ENCODE measurements at regions not wholly inside any gene's neighbourhood (a gene's known extent, or its start where the extent isn't known, plus 50 kb on each side); places are given as distances from the start of the nearest gene placed in this dataset.

DNA sequence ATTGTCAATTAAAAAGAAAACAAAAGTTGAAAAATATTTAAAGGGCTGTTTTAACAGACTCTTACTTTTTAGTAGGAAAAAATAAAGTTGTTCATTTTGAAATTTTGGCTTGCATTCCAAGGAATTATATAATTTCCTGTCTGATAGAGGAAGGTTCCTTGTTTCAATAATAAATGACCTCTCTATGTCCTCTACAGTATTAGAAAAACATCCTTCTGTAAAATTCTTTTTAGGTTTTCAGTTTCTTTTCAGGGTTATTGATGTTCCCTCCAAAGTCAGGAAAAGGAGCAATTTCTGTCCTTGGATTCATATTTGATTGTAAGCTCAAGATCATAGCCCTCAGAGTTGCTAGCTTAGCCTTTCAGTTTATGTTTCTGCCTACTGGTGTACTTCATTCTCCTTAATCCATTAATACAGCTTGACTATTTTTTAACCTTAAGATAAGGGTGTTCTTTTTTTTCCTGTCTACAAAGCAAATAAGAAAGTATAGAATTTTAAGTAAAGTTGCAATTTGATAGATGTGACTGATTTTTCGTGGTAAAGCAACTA is 125.2 kb upstream of the COL3A1 start:
- Histone ChIP-seq H3K9ac (ENCODE audit: low read length) (no peak overlapping the region), H3K36me3 (ENCODE audit: control insufficient read depth, insufficient read depth, low read length) (no peaks in the 10 kb centered on the region), H3K4me1 (ENCODE audit: control insufficient read depth, insufficient read depth, low read length) (no peaks in the 10 kb centered on the region), H3K27ac (ENCODE audit: low read depth, low read length) (no peak overlapping the region), H3K27me3 (ENCODE audit: control insufficient read depth, insufficient read depth, low read length) (no peaks in the 10 kb centered on the region), H3K4me3 (ENCODE audit: low read length) (no peak overlapping the region)

DNA sequence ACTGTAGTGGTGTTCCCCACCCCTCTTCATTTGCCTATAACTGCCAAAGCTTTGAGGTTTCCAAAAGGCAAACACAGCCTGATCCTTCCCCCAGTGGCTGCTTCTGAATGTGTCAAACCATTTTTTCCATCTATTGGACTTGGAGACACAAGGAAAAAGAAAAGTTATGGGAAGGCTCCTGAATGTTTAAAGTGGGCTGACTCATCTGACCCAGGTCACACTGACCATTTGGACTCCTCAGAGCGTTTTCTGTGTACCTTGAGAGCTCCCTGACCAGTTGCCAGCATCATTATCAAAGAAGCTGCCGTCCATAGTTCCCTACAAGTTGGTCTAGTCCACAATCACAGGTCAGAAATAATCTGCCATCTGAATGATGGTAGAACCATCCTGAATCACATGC is 123.4 kb upstream of the COL3A1 start:
- H3K4me1 ChIP-seq (ENCODE audit: control insufficient read depth, insufficient read depth, low read length) = no peaks in the 10 kb centered on the region
- no peak overlapping the region for H3K4me3 ChIP-seq (ENCODE audit: low read length)
- no peaks in the 10 kb centered on the region for H3K36me3 ChIP-seq (ENCODE audit: control insufficient read depth, insufficient read depth, low read length)
- H3K27ac ChIP-seq (ENCODE audit: low read depth, low read length) = no peak overlapping the region
- H3K9ac ChIP-seq (ENCODE audit: low read length) = no peak overlapping the region
- H3K27me3 ChIP-seq (ENCODE audit: control insufficient read depth, insufficient read depth, low read length) = no peaks in the 10 kb centered on the region

DNA sequence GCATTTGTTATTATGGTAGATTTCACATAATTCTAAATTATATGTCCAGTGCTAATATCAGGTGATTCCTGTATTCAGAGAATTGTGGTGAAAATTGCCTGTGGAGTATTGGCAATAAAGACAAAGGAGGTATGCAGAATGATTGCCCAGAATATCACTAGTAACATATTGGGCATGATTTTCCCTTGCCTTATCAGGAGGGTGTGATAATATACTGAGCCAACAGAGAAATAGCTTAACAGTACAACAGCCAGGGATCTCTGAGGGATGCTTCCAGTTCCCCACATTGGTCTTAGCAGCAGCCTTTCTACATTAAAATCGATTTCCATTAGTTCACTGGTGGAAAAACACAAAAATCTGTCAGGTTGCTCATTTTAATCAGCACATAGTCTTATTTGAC is 122.9 kb upstream of the COL3A1 start:
- H3K36me3 ChIP-seq (ENCODE audit: control insufficient read depth, insufficient read depth, low read length) = no peaks in the 10 kb centered on the region
- no peaks in the 10 kb centered on the region for H3K4me1 ChIP-seq (ENCODE audit: control insufficient read depth, insufficient read depth, low read length)
- H3K27ac ChIP-seq (ENCODE audit: low read depth, low read length) = no peak overlapping the region
- H3K27me3 ChIP-seq (ENCODE audit: control insufficient read depth, insufficient read depth, low read length) = no peaks in the 10 kb centered on the region
- no peak overlapping the region for H3K4me3 ChIP-seq (ENCODE audit: low read length)
- no peak overlapping the region for H3K9ac ChIP-seq (ENCODE audit: low read length)

DNA sequence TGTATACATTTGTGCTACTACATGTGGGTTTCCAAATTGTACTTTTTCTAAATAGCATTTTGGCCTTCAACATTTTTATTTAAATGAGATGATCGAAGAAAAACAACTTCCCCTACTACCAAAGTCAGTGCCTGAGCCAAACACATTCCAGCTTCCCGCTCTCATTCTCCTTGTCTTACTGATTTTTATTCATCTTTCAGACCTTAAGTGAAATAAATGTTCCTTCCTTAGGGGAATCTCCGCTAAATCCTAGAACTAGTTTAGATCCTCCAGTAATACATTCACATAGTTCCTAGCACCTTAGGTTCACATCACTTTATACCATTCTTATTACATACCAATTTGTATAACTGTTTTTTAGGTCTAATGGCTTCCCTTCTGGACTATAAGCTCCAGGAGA is 122.3 kb upstream of the COL3A1 start:
- no peak overlapping the region for H3K27ac ChIP-seq (ENCODE audit: low read depth, low read length)
- H3K4me3 ChIP-seq (ENCODE audit: low read length) = no peak overlapping the region
- no peaks in the 10 kb centered on the region for H3K36me3 ChIP-seq (ENCODE audit: control insufficient read depth, insufficient read depth, low read length)
- no peaks in the 10 kb centered on the region for H3K4me1 ChIP-seq (ENCODE audit: control insufficient read depth, insufficient read depth, low read length)
- H3K27me3 ChIP-seq (ENCODE audit: control insufficient read depth, insufficient read depth, low read length) = no peaks in the 10 kb centered on the region
- H3K9ac ChIP-seq (ENCODE audit: low read length) = no peak overlapping the region

DNA sequence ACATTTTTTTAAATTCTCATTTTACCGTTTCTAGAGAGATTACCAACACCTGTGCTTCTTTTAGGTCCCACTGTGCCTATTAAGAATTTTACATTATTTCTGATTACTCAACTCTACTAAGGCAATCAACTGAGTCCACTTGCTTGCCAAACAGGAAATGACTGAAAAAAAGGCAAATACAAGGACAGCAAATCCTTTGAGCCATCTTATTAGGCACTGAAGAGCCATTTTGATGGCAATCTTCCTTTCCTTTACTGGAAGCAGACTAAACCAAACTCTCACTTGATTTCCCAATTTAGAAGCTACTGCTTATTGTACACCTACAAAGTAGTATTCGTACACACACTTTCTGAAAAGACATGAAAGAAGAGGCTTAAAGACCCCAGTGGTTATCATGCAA is 121.4 kb upstream of the COL3A1 start:
- Histone ChIP-seq H3K9ac (ENCODE audit: low read length) (no peak overlapping the region), H3K27me3 (ENCODE audit: control insufficient read depth, insufficient read depth, low read length) (no peaks in the 10 kb centered on the region), H3K4me3 (ENCODE audit: low read length) (no peak overlapping the region), H3K36me3 (ENCODE audit: control insufficient read depth, insufficient read depth, low read length) (no peaks in the 10 kb centered on the region), H3K4me1 (ENCODE audit: control insufficient read depth, insufficient read depth, low read length) (no peaks in the 10 kb centered on the region), H3K27ac (ENCODE audit: low read depth, low read length) (no peak overlapping the region)

DNA sequence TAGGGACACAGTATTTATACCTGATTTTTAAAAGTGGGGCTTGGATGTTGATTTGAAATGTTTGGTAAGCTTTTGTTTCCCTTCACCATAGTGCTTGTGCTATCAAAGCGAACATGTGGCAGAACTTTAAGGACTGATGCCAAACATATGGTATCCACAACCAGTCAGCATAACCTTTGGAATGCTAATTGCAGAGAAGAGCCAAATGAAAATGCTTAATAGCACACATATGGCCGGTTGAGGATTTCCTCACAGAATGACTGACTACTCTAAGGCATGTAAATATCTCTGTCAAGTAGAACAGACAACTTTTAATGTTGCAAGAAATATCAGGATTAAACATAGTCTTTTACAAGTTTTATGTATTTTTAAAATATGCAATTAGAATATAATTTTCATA is 120.9 kb upstream of the COL3A1 start:
- Histone ChIP-seq H3K4me3 (ENCODE audit: low read length) (no peak overlapping the region), H3K36me3 (ENCODE audit: control insufficient read depth, insufficient read depth, low read length) (no peaks in the 10 kb centered on the region), H3K4me1 (ENCODE audit: control insufficient read depth, insufficient read depth, low read length) (no peaks in the 10 kb centered on the region), H3K27me3 (ENCODE audit: control insufficient read depth, insufficient read depth, low read length) (no peaks in the 10 kb centered on the region), H3K9ac (ENCODE audit: low read length) (no peak overlapping the region), H3K27ac (ENCODE audit: low read depth, low read length) (no peak overlapping the region)

DNA sequence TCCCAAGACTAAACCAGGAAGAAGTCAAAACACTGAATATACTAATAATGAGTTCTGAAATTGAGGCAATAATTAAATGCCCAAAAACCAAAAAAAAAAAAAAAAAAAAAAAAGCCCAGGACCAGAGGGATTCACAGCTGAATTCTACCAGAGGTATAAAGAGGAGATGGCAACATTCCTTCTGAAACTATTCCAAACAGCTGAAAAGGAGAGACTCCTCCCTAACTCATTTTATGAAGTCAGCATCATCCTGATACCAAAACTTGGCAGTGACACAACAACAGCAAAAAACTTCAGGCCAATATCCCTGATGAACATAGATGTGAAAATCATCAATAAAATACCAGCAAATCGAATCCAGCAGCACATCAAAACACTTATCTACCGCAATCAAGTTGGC is 108.5 kb upstream of the COL3A1 start:
- H3K4me3 ChIP-seq (ENCODE audit: low read length) = no peak overlapping the region
- H3K27ac ChIP-seq (ENCODE audit: low read depth, low read length) = no peak overlapping the region
- no peaks in the 10 kb centered on the region for H3K4me1 ChIP-seq (ENCODE audit: control insufficient read depth, insufficient read depth, low read length)
- H3K9ac ChIP-seq (ENCODE audit: low read length) = no peak overlapping the region
- H3K27me3 ChIP-seq (ENCODE audit: control insufficient read depth, insufficient read depth, low read length) = no peaks in the 10 kb centered on the region
- H3K36me3 ChIP-seq (ENCODE audit: control insufficient read depth, insufficient read depth, low read length) = no peaks in the 10 kb centered on the region

DNA sequence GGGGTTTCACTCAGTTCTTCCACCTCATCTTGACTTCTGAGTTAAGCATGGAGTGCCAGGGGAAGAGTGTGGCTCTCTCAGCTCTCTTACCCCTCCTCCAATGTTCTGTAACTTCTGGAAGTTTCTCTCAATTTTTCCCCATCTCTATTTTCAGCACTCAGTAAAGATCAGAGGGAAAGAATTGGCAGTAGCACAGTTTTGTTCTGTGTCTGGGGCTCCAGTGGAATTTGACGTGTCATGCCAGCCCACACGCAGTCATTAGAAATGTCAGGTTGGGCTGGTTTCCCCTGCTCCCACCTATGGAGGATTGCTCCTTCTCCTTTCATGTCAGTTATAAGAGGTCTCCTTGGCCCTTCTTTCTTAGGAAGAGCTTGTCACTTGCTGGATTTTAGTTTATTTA is 104.6 kb upstream of the COL3A1 start:
- Histone ChIP-seq H3K36me3 (ENCODE audit: control insufficient read depth, insufficient read depth, low read length) (no peaks in the 10 kb centered on the region), H3K27ac (ENCODE audit: low read depth, low read length) (no peak overlapping the region), H3K27me3 (ENCODE audit: control insufficient read depth, insufficient read depth, low read length) (no peaks in the 10 kb centered on the region), H3K4me3 (ENCODE audit: low read length) (no peak overlapping the region), H3K9ac (ENCODE audit: low read length) (no peak overlapping the region), H3K4me1 (ENCODE audit: control insufficient read depth, insufficient read depth, low read length) (no peaks in the 10 kb centered on the region)

DNA sequence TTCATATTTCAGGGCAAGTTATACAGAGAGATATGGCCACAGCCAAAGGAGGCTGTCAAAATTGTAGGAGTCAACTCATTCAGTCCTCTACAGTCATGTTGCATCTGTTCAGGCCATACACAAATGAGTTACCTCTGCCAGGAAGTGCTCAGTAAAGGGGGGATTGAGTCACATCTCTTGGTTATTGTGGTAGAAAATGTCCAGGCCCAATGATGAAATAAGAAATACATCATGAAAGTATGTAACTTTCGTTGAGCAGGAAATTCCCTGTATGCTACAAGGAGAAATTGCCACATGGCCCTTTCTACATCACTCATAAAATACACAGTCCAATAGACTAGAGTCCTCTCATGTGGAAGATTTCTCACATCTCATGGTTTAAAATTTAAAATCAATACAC is 103.9 kb upstream of the COL3A1 start:
- H3K27ac ChIP-seq (ENCODE audit: low read depth, low read length) = no peak overlapping the region
- no peaks in the 10 kb centered on the region for H3K4me1 ChIP-seq (ENCODE audit: control insufficient read depth, insufficient read depth, low read length)
- H3K36me3 ChIP-seq (ENCODE audit: control insufficient read depth, insufficient read depth, low read length) = no peaks in the 10 kb centered on the region
- no peak overlapping the region for H3K9ac ChIP-seq (ENCODE audit: low read length)
- H3K4me3 ChIP-seq (ENCODE audit: low read length) = no peak overlapping the region
- no peaks in the 10 kb centered on the region for H3K27me3 ChIP-seq (ENCODE audit: control insufficient read depth, insufficient read depth, low read length)

DNA sequence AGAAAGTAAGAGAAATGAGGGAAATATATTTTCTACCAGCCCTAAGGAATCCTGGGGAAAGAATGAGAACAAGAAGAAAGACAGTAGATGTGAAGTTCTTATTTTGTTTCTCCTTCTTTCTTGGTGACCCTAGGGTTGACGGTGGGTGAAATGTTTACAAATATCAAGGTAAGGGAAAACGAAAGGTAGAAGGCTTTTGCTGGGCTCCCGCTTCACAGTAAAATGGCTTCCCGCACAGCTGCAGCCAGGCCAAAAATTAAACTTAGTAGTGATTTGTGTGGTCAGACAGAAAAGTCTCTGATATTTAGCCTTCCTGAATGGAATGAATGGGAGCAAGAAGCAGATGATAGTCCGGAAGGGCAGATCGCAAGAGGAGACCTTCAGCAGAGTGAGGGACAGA is 99.1 kb upstream of the COL3A1 start:
- no peaks in the 10 kb centered on the region for H3K4me1 ChIP-seq (ENCODE audit: control insufficient read depth, insufficient read depth, low read length)
- no peak overlapping the region for H3K4me3 ChIP-seq (ENCODE audit: low read length)
- H3K27ac ChIP-seq (ENCODE audit: low read depth, low read length) = no peak overlapping the region
- no peaks in the 10 kb centered on the region for H3K27me3 ChIP-seq (ENCODE audit: control insufficient read depth, insufficient read depth, low read length)
- H3K9ac ChIP-seq (ENCODE audit: low read length) = no peak overlapping the region
- H3K36me3 ChIP-seq (ENCODE audit: control insufficient read depth, insufficient read depth, low read length) = no peaks in the 10 kb centered on the region

DNA sequence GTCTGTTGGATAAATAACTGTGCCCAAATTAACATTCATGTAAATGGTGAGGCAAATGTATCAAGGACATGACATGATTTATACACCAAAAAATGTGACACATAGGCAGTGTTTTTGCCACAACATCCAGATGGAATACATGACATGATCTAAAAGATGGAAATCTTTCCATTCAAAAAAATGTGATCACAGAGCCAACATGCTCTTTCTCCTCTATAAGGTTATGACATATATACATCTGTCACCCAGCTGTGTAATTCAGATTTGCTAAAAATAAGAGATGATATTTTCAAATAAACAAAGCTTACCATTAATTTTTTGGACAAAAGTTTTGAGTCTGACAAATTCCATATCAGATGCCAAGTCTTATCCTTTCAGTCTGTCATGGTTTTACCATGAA is 95.5 kb upstream of the COL3A1 start:
- Histone ChIP-seq H3K4me1 (ENCODE audit: control insufficient read depth, insufficient read depth, low read length) (no peaks in the 10 kb centered on the region), H3K4me3 (ENCODE audit: low read length) (no peak overlapping the region), H3K27ac (ENCODE audit: low read depth, low read length) (no peak overlapping the region), H3K9ac (ENCODE audit: low read length) (no peak overlapping the region), H3K36me3 (ENCODE audit: control insufficient read depth, insufficient read depth, low read length) (no peaks in the 10 kb centered on the region), H3K27me3 (ENCODE audit: control insufficient read depth, insufficient read depth, low read length) (no peaks in the 10 kb centered on the region)

DNA sequence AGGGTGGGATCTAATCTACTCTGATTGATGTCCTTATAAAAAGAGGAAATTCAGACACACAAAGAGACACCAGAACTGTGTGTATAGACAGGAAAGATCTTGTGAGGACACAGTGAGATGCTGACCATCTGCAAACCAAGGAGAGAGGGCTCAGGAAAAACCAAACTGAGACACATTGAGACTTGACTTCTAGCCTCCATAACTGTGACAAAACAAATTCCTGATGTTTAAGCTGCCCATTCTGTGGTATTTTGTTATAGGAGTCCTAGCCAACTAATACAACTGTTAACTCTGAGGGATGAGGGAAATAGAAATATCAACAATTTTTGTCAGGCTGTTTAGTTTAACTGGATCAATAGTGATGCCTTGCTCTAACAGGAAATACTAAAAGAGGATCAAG is 93.4 kb upstream of the COL3A1 start:
- H3K27ac ChIP-seq (ENCODE audit: low read depth, low read length) = no peak overlapping the region

DNA sequence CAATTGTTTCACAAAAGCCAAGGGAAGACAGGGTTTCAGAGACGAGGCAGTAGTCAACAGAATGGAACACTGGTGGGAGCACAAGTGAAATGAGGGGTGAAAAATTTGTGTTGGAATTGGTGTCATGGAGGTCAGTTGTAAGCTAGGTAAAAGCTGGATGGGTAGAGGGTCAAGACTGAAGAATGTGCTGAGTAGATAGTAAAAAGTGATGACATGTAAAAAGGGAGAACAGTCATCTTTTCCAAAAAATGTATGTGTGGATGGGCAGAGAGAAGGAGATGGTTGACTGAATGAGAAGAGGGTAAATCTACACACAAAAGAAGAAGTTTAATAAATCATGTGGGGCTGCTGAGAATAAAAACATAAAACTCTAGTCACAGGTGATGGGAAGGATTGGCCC is 92.7 kb upstream of the COL3A1 start:
- H3K27ac ChIP-seq (ENCODE audit: low read depth, low read length) = no peak overlapping the region
- H3K4me3 ChIP-seq (ENCODE audit: low read length) = no peak overlapping the region
- no peaks in the 10 kb centered on the region for H3K4me1 ChIP-seq (ENCODE audit: control insufficient read depth, insufficient read depth, low read length)
- H3K27me3 ChIP-seq (ENCODE audit: control insufficient read depth, insufficient read depth, low read length) = no peaks in the 10 kb centered on the region
- no peak overlapping the region for H3K9ac ChIP-seq (ENCODE audit: low read length)
- H3K36me3 ChIP-seq (ENCODE audit: control insufficient read depth, insufficient read depth, low read length) = no peaks in the 10 kb centered on the region

More for the DNA sequence above, 93.4 kb upstream of the COL3A1 start:
- H3K4me3 ChIP-seq (ENCODE audit: low read length) = no peak overlapping the region
- no peaks in the 10 kb centered on the region for H3K4me1 ChIP-seq (ENCODE audit: control insufficient read depth, insufficient read depth, low read length)
- H3K27me3 ChIP-seq (ENCODE audit: control insufficient read depth, insufficient read depth, low read length) = no peaks in the 10 kb centered on the region
- H3K36me3 ChIP-seq (ENCODE audit: control insufficient read depth, insufficient read depth, low read length) = no peaks in the 10 kb centered on the region
- H3K9ac ChIP-seq (ENCODE audit: low read length) = no peak overlapping the region
